Sigmoid colon (tissue), 6 donors: ENCODE measurements at regions not wholly inside any gene's neighbourhood (a gene's known extent, or its start where the extent isn't known, plus 50 kb on each side); places are given as distances from the start of the nearest gene placed in this dataset.

Experiments used
- DNase-seq: peaks from one replicate; pipeline ENCODE4 v3.0.0-alpha.2; 2019
- H3K27ac ChIP-seq, 4 donors: fragments of 200-600 bp; sonication (generic); one replicate each; pipeline ENCODE4 v1.5.1; 2016 to 2019; ENCODE audit warnings: mild to moderate bottlenecking in 1 of 4
- H3K27me3 ChIP-seq, 3 donors: fragments of 200-600 bp; sonication (generic); one replicate each; pipeline ENCODE4 v1.5.1; 2019; ENCODE audit warnings: mild to moderate bottlenecking in 1 of 3
- H3K36me3 ChIP-seq, 4 donors: fragments of 200-600 bp; sonication (generic); one replicate each; pipeline ENCODE4 v1.5.1; 2016 to 2019
- H3K4me1 ChIP-seq, 4 donors: fragments of 200-600 bp; sonication (generic); one replicate each; pipeline ENCODE4 v1.5.1; 2017 to 2019
- H3K4me3 ChIP-seq, 4 donors: fragments of 200-600 bp; sonication (generic); one replicate each; pipeline ENCODE4 v1.5.1; 2017 to 2019; ENCODE audit warnings: mild to moderate bottlenecking in 2 of 4, moderate library complexity in 1 of 4
- H3K9me3 ChIP-seq, 4 donors: fragments of 200-600 bp in 3 of 4; sonication (generic) in 3 of 4; one replicate each; pipeline versions ENCODE4 v1.5.1 to v1.6.1; 2013 to 2019
- CTCF ChIP-seq, 4 experiments: fragments of 450-650 bp in 3 of 4; fragments of 200-600 bp in 1 of 4; IDR thresholded peaks; one replicate each; pipeline ENCODE4 v1.5.1; 2016 to 2019; ENCODE audit warnings: antibody characterized with exemption in 4 of 4, mild to moderate bottlenecking in 3 of 4, moderate library complexity in 2 of 4
- EP300 ChIP-seq, 4 donors: sonication (generic); formaldehyde crosslinking; IDR thresholded peaks; one replicate each; pipeline ENCODE4 v1.6.1; 2017; ENCODE audit warnings: antibody characterized with exemption in 4 of 4
- POLR2A ChIP-seq, 2 donors: fragments of 450-650 bp; IDR thresholded peaks; one replicate each; pipeline ENCODE4 v1.6.1; 2016; ENCODE audit warnings: antibody characterized with exemption in 2 of 2, mild to moderate bottlenecking in 2 of 2, moderate library complexity in 2 of 2
- POLR2AphosphoS5 ChIP-seq, 4 donors: sonication (generic); formaldehyde crosslinking; IDR thresholded peaks; one replicate each; pipeline ENCODE4 v1.6.1; 2017; ENCODE audit warnings: antibody characterized with exemption in 4 of 4
- WGBS, 2 donors: extraction: QIAGEN DNeasy Blood & Tissue Kit; methylation state at CpG; one replicate each; pipeline ENCODE4 v1.1.7; 2013; 5-methylcytosine and 5-hydroxymethylcytosine counted together
- intact Hi-C: fragments of 100-400 bp; cut with DNase I; formaldehyde crosslinking; loops from one replicate; pipeline ENCODE4 v1.15.1; 2023
- donor health status: healthy with polysubstance abuse.
- donor health status: healthy.

- intact Hi-C loops: no loop called here
- 71 to 76% methylated on average over 2 of the region's 2 CpGs for WGBS, 2 donors
- H3K27me3 ChIP-seq: no peaks in the 10 kb centered on the region
- H3K4me3 ChIP-seq: no peak overlapping the region
- no peak overlapping the region for H3K27ac ChIP-seq
- H3K4me1 ChIP-seq: no peaks in the 10 kb centered on the region
- DNase-seq: no peak
- TF ChIP-seq CTCF (IDR thresholded peaks at IDR 0.05) (no peak), POLR2A (IDR thresholded peaks at IDR 0.05) (no peak), POLR2AphosphoS5 (IDR thresholded peaks at IDR 0.05) (no peak)
- H3K36me3 ChIP-seq: no peaks in the 10 kb centered on the region
- H3K9me3 ChIP-seq: no peaks in the 10 kb centered on the region
Observed at GRCh38 chr5:86837610-86838009, 219.9 kb downstream of the COX7C start.

GRCh38 chr5:86838083-86838482 is 220.3 kb downstream of the COX7C start:
- no peaks in the 10 kb centered on the region for H3K27me3 ChIP-seq
- no peaks in the 10 kb centered on the region for H3K9me3 ChIP-seq
- 78 to 92% methylated on average over 2 of the region's 2 CpGs for WGBS, 2 donors
- TF ChIP-seq POLR2AphosphoS5 (IDR thresholded peaks at IDR 0.05) (no peak), CTCF (IDR thresholded peaks at IDR 0.05) (no peak), EP300 (IDR thresholded peaks at IDR 0.05) (no peak), POLR2A (IDR thresholded peaks at IDR 0.05) (no peak)
- DNase-seq: no peak
- no peak overlapping the region for H3K4me3 ChIP-seq
- no peak overlapping the region for H3K27ac ChIP-seq
- intact Hi-C loops: no loop called here
- no peaks in the 10 kb centered on the region for H3K36me3 ChIP-seq
- H3K4me1 ChIP-seq: no peaks in the 10 kb centered on the region

- intact Hi-C loops: no loop called here
- H3K4me3 ChIP-seq: no peak overlapping the region
- no peaks in the 10 kb centered on the region for H3K9me3 ChIP-seq
- DNase-seq: no peak
- no peaks in the 10 kb centered on the region for H3K4me1 ChIP-seq
- no peaks in the 10 kb centered on the region for H3K36me3 ChIP-seq
- H3K27ac ChIP-seq: no peak overlapping the region
- 56 to 65% methylated on average over 3 of the region's 3 CpGs for WGBS, 2 donors
- H3K27me3 ChIP-seq: no peaks in the 10 kb centered on the region
- TF ChIP-seq CTCF (IDR thresholded peaks at IDR 0.05): no peak
- no peak for TF ChIP-seq POLR2AphosphoS5 (IDR thresholded peaks at IDR 0.05)
- no peak for TF ChIP-seq EP300 (IDR thresholded peaks at IDR 0.05)
- no peak for TF ChIP-seq POLR2A (IDR thresholded peaks at IDR 0.05)
Observed at GRCh38 chr5:86841000-86841644, 223.4 kb downstream of the COX7C start.

- H3K9me3 ChIP-seq: no peaks in the 10 kb centered on the region
- H3K27me3 ChIP-seq: no peaks in the 10 kb centered on the region
- no peak for DNase-seq
- 66 to 76% methylated on average over 3 of the region's 3 CpGs for WGBS, 2 donors
- H3K4me3 ChIP-seq: no peak overlapping the region
- H3K4me1 ChIP-seq: no peaks in the 10 kb centered on the region
- H3K36me3 ChIP-seq: no peaks in the 10 kb centered on the region
- intact Hi-C loops: no loop called here
- no peak overlapping the region for H3K27ac ChIP-seq
- no peak for TF ChIP-seq POLR2A (IDR thresholded peaks at IDR 0.05)
- TF ChIP-seq POLR2AphosphoS5 (IDR thresholded peaks at IDR 0.05): no peak
- no peak for TF ChIP-seq CTCF (IDR thresholded peaks at IDR 0.05)
- TF ChIP-seq EP300 (IDR thresholded peaks at IDR 0.05): no peak
Observed at GRCh38 chr5:86858442-86858841, 240.7 kb downstream of the COX7C start.

GRCh38 chr5:86861512-86861911 is 243.8 kb downstream of the COX7C start:
- no peak overlapping the region for H3K4me3 ChIP-seq
- intact Hi-C loops: no loop called here
- 69 to 75% methylated on average over 2 of the region's 2 CpGs for WGBS, 2 donors

More at GRCh38 chr5:86861512-86861911, 243.8 kb downstream of the COX7C start:
- no peak for DNase-seq
- Histone ChIP-seq H3K36me3 (no peaks in the 10 kb centered on the region), H3K27ac (no peak overlapping the region), H3K27me3 (no peaks in the 10 kb centered on the region), H3K9me3 (no peaks in the 10 kb centered on the region), H3K4me1 (no peaks in the 10 kb centered on the region)
- no peak for TF ChIP-seq EP300 (IDR thresholded peaks at IDR 0.05)
- no peak for TF ChIP-seq CTCF (IDR thresholded peaks at IDR 0.05)
- TF ChIP-seq POLR2AphosphoS5 (IDR thresholded peaks at IDR 0.05): no peak
- no peak for TF ChIP-seq POLR2A (IDR thresholded peaks at IDR 0.05)
